SIG-M5 treated with dmso at 0.1 percent for 504 hours (cell line): ENCODE measurements at regions not wholly inside any gene's neighbourhood (a gene's known extent, or its start where the extent isn't known, plus 50 kb on each side); places are given as distances from the start of the nearest gene placed in this dataset.
"Not testable (repeated sequence)": the region's sequence is repeated elsewhere in the genome, so short reads cannot be mapped to it uniquely, and the experiment has no call there.

Experiments used
- DNase-seq: peaks from one replicate; lab custom pipeline; 2025; ENCODE audit not compliant: unreplicated experiment; lab: John Stamatoyannopoulos, UW

DNA sequence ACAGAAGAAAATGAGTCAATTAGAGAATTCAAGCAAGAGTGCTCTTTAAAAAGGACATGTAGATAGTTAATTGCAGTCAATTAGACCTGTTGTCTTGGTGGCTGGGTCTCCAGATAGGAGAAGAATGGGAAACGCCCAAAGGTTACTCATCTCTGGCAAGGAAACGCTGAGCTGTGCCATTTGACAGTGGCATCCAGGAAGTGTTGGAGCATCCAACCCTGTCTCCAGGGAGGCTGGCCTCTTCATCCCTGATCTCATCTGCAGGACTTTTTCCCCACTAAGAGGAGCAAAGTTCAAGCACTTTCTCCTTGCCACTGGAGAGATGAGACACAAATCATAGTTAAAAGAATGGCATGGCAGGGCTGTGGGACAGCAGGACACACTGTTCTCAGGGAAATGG is 111.7 kb upstream of the MSX2 start:
- DNase-seq, result peak; percentile 5

DNA sequence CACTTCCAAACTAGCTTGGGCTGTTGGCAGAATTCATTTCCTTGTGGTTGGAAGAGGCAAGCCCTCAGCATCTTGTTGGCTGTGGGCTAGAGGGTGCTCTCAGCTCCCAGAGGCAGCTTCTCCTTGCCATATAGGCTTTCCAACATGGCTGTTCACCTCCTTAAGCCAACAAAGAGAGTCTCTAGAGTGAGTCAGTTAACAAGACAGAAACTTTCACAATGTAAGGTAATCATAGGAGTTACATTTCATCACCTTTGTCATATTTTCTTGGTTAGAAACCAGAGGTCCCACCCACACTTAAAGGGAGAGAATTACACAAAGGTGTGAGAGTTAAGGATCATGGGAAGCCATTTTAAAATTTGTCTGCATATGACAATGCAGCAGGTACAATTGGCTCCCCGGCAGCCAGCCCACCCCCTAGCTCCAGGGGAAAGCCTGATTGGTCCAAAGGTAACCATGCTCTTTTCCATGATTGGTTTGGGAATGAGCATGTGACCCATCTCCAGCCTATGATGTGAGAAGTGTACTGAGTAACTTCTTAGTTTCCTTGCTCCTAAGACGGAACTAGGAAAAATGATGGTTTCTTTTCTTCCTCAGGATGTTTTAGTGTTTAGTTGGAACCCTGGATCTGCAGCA is 109.8 kb upstream of the MSX2 start:
- no peak for DNase-seq

DNA sequence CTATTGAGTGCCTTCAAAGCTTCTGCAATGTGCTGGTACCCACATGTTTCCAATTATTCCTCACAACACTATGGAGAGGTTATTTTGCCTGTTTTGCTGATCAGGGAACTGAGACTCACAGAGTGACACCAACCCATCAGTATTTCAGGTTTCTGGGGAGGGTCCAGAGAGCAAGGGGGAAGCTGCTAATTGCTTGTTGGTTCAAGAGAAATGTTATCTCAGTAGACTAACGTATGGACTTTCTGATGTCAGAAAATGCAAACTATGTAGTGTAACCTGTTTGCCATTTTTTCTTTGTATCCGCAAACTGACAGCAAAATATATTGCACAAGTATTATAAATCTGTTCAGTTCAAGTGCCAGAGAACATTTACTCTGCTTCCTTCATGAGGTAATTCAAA is 108.3 kb upstream of the MSX2 start:
- DNase-seq, result peak; percentile 41

DNA sequence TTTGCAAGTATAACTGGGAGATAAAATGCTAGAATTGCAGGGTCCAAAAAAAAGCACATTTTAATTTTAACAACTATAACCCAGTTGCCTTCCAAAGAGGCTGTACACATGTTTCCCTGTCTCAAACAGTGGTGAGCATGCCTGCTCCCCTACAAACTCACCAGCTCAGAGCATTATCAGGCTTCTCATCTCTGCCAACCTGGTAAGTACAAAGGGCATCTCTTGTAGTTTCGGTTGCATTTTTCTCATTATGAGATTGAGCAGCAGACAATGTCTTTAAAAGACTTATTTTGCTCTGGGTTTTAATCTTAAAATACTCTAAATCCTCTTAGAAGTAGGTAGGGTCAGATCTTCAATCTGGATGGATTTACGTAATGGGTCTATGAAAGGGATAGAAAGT is 107.1 kb upstream of the MSX2 start:
- DNase-seq, result peak; percentile 42

DNA sequence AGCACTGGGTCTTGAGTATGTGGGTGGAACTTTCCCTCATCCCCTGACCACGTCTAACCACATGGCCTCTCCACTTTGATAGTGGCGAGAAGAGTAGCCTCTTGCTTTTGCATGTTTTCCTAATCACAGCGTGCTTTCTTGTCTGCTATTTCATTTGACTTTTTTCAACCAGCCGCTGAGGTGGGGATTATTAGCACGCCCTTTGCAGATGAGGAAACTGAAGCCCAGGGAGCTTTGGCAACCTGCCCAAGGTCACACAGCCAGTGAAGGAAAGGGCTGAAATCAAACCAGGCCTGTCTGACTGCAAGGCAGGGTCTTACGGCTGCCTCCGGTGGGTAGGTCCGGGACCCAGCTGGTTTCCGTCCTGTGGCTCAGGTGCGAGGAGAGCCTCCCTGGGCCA is 106.5 kb upstream of the MSX2 start:
- DNase-seq, result no peak

DNA sequence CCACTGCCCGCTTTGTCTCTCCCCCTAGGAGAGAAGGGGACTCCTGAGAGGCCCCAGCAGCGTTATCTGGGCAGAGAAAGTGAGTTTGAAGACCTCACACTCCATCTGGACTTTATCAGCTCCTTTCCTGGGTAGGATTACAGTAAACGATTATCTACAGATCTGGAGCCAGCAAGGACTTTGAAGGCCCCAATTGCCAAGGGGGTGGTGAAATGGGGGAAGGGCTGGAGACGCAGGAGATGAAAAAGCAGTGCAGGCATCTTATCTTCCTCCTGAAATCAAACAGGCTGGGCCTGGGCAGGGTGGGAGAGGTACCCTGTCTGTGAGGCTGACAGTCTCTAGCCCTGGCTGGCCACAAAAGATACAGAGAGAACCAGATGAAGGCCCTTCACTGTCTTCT is 105.8 kb upstream of the MSX2 start:
- DNase-seq, result no peak

DNA sequence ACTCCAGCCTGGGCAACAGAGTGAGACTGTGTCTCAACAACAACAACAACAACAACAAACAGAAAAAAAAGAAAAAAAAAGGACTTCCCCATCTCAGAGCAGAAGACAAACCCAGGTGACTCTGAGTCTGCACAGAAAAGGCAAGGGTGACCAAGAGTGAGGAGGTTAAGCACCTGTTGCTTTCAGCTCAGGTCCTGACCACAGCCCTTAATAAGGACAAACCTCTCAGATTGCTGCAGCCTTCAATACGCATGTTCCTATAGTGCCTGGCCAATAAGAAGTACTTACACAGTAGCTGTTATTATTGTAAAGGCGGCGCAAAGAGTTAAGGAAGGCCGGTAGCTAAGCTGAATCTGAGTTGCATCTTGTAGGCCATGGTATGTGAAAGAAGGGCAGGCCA is 102.3 kb upstream of the MSX2 start:
- DNase-seq, result no peak

DNA sequence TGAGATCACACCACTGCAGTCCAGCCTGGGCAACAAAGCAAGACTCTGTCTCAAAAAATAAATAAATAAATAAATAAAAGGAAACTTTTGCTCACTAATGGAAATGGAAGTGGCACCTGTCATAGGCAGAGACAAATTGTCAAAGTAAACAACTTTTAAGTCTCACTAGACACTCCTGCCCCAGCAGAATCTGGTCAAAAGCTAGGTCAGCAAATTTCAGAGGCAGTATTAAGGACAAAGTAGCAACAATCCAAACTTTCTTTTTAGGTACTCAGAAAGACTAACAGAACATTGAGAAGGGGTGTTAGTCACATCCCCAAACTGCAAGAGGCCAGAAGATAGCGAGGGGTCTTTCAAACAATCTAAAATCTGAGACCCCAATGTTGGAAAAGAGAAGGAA is 101.4 kb upstream of the MSX2 start:
- DNase-seq, result no peak

DNA sequence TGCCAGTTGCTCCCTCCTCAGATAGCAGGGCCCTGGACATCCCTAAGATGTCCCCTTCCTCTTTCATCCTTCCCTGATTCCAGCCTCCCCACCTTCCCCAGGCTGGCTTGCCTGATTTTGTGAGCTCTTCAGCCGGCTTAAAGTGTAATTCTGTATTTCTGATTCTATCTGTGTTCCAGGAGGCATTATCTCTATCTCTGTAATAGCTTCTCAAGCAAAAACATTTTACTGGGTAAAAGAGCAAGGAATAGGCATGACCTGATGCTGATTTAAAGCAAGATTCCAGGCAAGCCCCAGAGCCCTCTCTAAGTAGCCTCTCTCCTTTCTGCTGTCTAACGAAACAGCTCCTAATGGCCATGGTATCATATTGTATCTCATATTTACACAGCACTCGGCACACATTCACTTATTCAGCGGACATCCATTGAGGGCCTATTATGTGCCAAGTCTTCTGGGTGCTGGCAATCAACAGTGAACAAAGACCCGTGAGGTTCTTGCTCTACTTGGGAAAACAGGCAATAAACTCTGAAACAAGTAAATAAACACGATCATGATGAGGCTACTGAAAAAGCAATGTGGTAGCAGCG is 100.9 kb upstream of the MSX2 start:
- no peak for DNase-seq

DNA sequence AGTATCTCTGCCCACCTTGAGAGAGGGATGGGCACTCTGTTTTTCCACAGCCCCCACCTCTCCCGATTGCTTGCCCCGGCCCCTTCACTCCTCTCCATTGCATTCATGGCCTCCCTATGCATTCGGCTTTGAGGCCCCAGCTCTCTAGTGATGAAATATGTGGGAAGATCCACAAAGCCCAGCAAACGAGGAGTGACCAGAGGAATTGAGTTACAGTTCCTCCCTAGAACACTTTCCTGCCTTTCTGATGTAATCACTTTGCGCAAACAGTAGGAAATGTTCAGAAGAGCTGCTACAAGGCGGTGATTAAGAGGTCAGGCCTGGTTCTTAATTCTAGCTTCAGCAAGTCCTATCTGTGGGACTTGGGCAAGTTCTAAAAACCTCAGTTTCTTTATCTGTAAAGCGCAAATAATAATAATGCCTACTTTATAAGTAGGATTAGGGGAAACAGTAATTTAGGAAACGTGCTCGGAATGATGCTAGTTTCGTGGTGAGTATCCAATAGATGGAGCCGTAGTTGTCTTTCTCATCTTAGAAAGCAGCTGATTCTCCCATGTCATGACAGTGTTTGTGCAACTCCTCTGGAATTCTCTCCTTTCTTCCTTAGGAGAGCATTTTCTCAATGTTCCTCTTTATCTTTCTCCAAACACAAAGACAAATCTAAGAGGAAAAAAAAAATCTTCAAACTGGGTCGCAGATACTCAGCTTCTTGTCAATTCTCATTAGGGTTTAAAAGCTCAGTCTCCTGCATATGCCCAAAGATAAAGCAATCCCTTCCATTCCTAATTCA is 99.5 kb upstream of the MSX2 start:
- DNase-seq, result no peak

DNA sequence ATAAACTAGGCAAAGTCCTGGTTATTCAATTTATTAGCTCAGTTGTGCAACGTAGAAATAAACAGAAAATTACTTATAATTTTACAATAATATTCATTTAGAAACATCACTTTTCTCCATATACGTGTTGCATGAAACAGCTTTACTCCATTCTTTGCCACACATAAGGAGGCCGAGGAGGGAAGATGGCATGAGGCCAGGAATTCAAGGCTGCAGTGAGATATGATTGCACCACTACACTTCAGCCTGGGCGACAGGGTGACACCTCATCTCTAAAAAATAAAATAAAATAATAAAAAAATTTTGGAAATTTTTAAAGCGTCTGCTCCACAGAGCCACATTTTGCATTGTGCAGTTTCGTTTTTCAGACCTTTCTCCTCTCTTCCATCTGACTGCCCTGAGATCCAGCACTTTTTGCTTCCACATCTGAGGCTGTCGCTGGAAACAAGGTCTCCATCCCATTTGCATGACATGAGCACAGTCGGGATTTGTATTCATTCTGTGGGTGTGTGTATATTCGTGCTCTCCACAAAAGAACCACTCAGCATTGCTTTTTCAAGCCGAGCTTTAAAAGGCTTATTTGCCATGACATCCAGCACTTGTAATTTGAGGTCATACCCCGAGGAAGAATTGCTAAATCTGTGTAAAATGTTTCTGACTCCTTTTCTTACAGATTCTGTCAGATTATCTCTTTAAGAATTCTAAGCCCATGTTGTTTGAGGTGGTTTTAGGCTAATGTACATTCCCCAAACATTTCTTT is 98.6 kb upstream of the MSX2 start:
- DNase-seq, result no peak

DNA sequence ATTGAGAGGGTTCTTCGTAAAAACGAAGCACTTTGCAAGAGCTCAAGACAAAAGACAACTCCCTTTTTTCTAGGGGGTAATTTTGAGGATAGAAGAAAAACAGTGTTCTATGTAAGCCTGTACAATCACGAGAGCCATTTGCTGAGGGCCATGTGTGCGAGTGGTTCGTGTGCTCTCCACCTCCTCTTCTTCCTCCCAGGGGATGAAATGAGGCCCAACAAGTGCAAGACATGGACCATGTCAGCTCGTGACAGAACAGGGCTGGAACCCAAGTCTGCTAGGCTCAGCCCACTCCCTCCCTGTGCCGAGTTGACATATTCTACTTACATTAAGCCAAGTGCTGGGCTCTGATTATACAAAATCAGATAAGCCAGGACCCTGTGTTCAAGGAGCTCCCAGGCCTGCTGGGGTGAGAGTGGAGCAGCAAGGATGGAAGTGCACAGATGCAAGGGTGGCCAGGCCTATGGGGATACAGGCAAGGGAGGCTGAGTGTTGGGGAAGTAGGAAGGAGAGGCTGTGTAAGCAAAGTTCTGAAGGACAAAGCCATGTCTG is 97.9 kb upstream of the MSX2 start:
- no peak for DNase-seq

DNA sequence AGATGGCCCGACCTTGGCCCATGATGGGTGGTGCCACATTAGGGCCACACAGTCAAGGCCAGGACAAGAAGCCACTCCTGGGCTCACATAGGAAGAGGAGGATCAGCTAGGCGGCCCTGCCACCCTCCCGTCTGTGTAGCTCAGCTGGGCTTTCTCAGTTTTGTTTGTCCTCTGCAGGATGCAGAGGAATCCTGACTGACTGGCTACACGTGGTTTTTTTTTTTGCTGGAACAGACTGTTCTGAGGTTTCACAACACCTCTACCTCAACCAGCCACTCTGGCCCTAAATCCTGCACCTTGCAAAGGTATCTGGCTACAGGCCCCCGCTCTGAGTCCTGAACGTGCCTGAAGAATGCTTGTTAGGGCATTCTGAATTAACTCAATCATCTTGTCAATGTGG is 88.3 kb upstream of the MSX2 start:
- DNase-seq, result peak; percentile 36

DNA sequence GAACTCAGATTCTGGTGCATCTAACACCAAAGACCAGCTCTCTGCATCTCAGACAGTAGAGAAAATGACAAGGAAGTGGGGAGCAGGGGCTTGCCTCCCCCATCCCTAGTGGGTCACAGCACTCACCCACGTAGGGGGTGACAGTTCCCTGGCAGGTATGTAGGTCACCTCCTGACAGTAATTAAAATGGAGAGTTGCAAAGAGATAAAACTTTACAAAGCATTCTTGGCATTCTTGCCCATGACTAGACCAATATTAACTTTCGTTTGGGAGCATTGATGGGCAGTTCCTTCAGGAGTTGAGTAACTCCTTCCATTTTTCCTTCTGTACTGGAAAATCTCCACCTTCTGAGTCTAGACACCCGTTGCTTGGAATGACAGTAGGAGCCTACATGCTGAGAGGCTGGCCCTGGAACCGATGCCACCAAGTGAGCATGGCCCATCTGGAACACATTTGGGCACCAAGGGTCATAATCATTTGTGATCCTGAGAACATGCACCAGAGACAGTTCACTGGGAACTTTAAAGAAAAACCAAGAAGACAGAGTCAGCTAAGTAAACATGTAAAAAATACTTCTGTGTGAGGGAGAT is 81.5 kb upstream of the MSX2 start:
- DNase-seq, result peak; percentile 31

DNA sequence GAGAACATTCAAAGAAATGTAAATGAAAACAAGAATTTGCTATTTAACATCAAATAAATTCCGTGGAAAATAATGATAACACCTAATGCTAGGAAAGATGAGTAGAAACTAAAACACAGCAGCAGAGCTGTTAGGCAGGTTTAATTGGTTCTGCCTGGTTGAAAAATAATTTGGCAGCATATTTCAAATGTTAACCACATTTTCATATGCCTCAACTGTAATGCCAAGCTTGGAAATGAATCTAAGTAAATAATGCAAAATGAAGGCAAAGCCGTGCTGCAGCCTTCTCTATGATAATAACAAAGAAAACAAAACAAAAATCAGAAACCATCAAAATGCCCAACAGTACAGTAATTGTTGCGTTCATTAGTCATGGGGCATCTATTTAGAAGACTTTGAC is 79.9 kb upstream of the MSX2 start:
- no peak for DNase-seq

DNA sequence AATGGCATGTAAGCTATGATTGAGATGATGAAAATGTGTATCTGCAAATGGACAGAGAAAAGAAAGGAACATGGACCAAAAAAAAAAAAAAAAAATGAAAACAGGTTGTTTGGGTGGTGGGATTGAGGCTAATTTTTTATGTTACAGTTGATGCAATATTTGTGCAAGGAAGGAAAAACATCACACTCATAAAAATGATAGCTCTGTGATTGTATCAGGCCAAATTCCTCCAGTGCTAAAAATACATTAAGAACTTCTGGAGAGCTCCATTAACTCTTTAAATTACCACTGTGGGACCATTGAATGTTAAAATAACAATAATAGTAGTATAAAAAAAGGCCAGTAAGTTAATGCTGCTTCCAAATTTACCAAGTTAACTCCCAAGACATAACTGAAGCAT is 79.5 kb upstream of the MSX2 start:
- no peak for DNase-seq

DNA sequence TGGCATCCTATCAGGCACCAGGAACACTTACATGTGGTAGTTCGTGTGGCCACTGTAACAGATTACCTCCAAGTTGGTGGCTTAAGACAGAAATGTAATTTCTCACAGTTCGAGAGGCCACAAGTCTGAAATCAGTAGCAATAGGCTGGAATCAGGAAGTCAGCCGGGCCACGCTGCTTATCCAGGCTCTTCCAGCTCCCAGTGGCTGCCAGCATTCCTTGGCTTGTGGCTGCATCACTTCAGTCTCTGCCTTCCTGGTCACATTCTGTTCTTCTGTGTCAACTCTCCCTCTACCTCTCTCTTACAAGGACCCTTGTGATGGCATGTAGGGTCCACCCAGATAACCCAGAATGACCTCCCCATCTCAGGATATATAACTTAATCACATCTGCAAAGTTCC is 78.7 kb upstream of the MSX2 start:
- no peak for DNase-seq

DNA sequence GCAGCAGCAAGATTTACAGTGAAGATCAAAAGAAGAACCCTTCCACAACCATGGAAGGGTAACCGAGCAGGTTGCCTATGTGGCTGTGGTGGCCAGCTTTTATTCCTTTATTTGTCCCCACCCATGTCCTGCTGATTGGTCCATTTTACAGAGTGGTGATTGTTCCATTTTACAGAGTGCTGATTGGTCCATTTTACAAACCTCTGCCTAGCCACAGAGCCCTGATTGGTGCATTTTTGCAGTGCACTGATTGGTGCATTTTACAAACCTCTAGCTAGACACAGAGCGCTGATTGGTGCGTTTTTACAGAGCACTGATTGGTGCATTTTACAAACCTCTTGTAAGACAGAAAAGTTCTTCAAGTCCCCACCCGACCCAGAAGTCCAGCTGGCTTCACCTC is 75.8 kb upstream of the MSX2 start:
- not testable (repeated sequence) for DNase-seq

DNA sequence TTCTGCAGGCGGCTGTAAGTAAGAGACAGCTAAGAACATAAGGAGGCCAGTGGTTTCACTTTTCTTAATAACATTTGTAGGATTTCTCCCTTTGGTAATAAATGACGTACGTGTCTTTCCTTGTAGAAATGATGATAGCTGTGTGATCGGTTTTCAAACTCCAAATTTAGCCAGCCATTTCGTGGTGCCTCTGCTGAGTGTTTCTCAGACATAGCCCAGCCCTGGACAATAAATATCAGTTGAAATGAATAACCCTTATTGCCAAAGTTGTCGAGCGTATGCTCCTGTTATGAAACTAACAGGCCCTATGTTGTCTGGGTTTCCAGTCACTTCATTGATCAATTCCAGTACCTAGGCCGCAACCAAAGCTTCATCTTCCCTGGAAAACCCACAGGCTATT is 75.0 kb upstream of the MSX2 start:
- DNase-seq, result no peak

DNA sequence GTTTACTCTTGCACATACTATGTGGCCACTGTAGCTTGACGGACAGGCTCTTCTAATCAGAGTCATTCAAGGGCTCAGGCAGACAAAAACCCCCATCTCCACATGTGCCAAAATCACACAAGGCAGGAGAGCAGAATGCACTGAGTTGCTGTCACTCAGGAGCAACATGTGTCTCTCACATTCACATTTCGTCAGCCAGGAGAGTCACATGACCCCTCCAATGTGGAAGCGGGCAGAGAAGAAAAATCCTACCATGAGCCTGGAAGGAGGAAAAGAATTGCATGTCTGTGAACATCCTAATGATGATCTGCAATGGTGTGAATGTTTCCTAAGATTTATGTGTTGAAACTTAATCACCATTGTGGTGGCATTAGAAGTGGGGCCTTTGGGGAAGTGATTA is 69.9 kb upstream of the MSX2 start:
- DNase-seq, result no peak

DNA sequence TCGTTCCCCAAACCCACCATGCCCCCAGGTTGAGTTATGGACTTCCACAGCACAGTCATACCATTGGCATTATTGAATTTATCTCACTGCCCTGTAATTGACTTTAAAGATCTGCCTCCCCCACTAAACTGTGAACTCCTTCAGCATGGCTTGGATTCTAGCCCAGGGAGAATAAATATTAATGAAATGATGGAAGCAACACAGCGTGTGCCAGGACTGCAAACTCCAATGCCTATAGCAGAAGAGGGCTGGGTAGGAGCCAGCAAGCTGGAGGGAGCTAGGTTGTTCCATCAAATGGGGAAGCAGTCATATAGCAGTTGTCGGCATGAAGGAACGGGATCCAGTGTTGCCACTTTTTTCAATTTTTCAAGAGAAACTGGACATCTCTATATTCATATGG is 69.0 kb upstream of the MSX2 start:
- no peak for DNase-seq
